HG03280 (cell line): ENCODE measurements at regions not wholly inside any gene's neighbourhood (a gene's known extent, or its start where the extent isn't known, plus 50 kb on each side); places are given as distances from the start of the nearest gene placed in this dataset.

Source experiments
- ATAC-seq: cut with Tn5 transposase; IDR thresholded peaks from one replicate; pipeline ENCODE4 v1.9.1; 2021; ENCODE audit warnings: mild to moderate bottlenecking, moderate library complexity; ENCODE audit not compliant: unreplicated experiment

DNA sequence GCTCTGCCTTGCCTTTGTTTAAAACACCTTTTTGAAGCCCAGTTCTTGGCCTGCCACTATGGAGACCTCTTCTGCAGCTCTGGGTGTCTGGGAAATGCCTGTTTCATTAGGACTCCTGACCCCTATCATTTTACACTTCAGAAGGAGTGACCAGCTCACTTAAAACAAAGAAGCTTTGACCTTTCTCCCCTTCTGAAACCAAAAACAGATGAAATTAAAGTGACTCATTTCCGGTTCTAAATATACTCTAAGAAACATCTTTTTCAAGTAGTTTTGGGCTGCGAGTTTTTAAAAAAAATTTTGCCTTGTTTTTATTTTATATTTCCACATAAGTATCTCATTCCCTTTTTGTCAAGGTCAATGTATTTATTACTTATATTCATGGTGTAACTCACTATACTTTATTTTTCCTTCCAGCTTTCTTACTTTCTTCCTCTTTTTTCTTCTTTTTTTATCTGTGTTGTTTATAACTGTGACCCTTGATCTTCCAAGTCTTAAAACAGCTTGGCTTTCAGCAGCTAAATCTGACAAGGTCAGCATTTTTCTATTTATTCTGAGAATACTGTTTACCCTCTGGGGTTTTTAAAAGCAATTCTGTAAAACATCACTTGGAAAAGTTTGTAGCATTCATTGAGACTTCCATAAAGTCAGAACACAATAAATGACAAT is 672.9 kb downstream of the NR2F1-AS1 start:
- ATAC-seq, result peak; percentile 65

DNA sequence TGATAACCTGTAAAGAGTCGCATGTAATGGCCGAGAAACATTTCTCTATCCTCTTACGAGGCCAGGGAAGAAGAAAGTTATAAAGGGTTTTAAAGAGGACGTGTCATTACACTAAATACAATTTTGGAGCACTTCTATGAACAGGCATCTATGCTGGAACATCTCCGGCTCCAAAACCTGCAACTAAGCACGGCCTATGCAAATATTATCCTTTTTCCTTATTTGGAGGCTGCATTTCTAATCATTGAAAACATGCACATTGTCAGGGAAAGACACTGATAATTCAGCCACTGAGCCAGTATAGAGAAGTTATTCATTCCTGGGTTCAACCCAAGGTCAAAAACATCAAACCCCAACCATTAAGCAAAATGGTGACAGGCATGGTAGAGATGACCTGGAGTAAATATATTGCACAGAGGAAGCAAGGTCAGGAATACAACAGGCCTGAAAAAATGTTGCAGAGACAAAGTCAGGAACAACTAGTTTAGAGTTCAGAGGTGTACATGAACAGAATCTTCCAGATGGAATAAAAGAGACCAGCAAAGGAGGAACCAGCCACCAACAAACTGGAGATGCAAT is 674.1 kb downstream of the NR2F1-AS1 start:
- ATAC-seq, result no peak

DNA sequence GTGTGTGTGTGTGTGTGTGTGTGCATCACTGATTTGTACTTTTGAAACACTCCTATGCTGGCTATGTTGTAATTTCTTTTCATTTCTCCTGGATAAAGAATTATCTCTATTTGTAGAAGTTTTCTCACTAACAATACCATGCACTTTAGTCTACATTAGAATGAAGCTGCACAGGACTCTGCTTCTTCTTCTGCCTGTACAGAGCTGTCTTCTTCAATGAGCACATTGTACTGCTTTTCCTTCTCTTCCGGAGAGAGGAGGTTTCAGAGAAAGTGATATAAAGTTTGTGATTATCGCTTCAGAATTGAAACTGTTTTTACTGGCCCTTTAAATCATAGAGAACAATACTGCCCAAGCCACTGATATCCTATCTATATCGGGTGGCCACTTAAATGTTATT is 677.0 kb downstream of the NR2F1-AS1 start:
- ATAC-seq, result no peak

DNA sequence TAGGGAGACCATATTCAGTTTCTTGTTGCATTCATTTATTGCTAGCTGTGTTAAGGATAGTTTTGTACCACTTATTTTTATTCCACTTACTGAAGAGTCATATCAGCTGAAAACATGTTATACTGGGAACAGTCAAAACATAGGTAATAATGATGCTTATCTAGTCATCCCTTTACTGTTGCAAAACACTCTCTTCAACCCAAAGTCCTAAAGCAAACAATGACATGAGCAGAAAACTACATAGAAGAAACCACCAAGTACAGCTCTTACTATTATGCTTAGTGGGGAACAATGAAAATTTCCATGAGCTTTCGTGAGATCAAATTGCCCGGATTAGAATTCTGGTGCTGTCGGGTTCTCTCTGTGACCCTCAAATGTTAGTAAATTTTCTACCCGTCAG is 681.4 kb downstream of the NR2F1-AS1 start:
- ATAC-seq, result no peak

DNA sequence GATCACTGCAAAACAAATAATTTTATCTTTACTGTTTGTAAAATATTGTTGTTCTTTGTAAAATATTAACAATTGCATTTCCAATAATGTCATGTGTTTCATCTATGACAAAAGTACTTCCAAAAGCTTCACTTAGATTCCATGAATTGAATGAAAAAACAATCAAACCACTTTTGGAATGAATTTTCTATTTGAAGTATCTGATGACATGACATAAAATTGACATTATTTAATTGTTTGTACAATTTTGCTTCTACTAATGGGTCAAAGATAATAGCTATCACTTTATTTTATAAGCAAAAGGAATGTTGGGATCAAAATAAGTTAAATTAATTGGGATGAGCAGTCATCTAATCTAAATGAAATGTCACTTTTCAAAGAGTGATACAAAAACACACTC is 684.3 kb downstream of the NR2F1-AS1 start:
- no peak for ATAC-seq

DNA sequence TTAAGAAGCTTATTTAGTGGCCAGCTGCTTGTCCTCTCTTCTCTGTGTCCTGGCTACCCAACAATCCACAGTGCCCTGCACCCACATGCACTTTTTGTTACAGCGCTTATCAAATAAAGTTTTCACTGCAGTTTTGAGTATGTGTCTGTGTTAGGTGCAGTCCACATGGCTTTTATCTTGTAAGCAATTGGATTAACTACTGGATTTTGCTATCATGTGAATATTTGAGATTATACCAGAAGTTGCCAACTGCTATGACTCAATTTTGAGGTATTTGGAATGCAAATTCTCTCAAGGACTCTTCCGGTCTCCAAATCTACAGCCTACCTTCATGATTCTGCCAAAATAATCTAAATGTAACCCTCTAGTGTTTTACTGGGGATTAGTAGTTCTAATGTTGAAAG is 690.2 kb downstream of the NR2F1-AS1 start:
- ATAC-seq, result no peak

DNA sequence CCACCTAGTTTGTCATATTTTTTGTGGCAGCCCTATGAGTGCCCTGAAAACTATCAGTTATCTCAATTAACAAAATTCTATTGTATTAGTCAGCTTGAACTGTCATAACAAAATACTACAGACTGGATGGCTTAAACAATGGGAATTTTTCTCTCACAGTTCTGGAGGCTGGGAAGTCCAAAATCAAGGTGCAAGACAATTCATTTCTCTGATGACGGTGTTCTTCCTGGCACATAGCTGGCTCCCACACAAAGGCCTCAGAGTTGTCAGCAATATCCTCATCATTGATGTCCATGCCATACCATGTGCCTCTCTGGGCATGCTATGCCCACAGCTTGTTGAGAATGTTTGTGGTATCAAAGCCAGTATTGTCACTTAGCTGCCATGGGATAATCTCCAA is 691.9 kb downstream of the NR2F1-AS1 start:
- no peak for ATAC-seq

DNA sequence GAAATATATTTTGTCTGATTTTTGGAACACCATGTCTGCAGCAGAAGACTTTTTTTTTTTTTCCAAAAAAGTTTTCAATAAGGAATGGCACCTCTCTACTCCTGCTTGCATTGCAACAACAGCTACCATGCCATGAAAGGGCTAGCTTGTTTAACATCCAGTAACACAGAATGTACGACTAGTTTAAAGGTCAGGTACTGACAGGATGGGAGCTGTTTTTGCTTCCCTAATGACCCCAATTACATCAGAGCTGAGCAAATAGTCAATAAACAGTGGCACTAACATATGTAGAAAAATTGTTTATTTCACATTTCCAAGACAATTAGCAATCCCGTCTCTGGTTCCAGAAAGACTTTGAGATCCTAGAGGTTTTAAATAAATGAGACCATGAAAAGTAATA is 693.8 kb downstream of the NR2F1-AS1 start:
- ATAC-seq, result no peak

DNA sequence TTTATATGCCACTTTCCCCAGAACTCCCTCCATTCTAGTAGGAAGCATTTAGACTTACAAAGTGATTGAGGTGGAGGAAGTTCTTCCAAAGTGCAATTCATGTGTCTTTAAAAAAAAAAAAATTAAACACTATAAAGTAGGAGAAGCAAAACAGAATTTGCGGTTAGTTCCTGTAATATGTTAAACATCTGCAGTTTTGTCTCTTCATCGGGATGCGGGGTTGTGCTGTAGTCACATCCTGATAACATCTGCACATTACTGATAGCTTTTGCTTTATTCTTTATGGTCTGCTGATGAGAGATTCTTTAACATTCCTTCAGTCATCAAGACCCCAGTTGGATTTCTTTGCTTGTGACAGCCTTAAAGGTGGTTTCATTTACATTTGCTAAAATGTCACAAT is 694.3 kb downstream of the NR2F1-AS1 start:
- ATAC-seq, result no peak

DNA sequence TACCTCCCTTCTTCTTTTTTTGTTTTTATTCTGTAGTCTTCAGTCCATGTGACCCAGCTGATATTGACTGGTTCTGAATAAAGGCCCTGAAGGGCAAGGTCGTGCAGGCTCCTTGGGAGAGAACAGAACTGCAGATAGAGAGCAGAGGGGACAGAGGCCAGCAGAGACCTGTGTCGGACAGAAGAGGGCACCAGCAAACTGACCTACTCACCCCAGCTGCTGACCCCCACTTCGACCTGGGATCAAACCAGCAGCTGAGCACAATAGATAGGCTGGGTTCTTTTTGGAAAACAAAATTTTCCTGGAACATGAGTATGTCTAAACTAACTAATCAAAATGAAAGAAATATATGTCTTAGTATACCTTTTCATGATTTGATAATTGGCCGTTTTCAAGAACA is 695.1 kb downstream of the NR2F1-AS1 start:
- ATAC-seq, result no peak

DNA sequence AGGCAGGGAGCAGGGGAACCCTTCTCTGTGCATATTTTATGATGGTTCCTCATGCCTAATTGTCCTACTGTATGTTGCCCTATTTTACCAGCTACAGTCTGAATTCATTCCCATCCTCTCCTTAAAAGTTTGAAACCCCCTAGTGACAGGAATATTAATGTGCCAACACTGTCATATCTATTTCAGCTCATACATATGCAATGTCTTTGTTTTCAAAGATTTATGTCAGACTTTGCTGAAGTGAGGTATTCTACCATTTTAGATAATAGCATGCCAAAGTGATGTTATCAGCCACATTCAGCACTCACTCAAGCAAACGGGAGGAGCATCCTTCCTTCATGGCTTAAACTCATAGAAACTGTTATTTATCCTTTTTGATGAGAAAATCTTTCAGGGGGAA is 696.5 kb downstream of the NR2F1-AS1 start:
- no peak for ATAC-seq

DNA sequence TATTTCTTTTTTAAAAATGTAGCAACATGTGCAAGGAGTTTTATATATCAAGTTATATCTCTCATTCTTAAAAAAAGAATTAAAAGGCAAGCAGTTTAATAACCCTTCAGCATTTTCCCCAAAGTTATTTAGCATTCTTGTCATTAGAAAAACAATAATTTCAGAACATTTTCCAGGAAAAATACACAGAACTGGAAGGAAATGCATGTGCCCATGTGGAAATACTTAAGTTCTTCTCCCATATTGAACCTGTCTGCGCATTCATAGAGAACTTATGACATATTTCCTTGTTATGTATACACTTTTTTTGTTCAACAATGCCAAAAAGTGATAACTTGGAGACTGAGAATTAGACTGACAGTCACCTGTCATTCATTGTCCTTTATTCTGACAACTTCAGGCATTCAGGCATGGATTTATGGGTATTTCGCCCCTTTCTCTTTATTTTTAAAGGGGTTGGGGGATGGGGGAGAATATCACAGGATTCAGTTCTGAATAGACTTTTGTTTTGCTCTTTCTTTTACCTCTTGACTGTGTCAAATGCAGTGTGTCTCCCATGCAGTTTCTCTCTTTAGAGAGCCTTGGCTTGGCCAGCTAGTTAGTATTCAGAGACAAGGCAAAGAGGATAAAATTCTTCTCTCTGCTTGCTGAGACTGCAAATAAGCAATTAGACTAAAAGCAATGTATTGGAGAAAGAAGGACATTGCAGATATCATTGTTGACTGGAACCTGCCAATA is 701.0 kb downstream of the NR2F1-AS1 start:
- ATAC-seq, result no peak

DNA sequence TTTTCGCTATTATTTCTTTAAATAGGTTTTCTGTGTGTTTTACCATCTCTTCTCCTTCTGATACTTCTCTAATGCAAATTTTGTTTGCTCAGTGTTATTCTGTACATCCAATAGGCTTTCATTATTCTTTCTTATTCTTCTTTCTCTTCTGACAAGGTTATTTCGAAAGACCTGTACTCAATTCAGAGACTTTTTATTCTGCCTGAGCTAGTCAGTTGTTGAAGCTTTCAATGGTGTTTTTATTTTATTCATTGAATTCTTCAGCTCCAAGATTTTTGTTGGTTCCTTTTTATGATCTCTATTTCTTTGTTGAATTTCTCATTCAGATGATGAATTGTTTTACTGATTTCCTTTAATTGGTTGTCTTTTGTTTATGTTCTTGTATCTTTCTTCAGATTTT is 706.2 kb downstream of the NR2F1-AS1 start:
- ATAC-seq, result no peak

DNA sequence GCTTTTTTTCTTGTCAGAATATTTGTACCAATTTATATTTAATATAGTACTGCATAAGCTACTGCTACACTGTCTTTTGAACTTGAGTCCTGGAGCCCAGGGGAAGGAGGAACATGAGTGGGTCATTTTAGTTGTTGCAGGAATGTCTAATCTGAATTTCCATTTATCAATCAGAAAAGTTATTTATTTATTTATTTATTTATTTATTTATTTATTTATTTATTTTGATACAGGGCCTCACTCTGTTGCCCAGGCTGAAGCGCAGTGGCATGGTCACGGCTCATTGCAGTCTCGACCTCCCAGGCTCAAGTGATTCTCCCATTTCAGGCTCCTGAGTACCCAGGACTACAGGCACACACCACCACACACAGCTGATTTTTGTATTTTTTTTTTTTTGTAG is 712.6 kb downstream of the NR2F1-AS1 start:
- no peak for ATAC-seq

DNA sequence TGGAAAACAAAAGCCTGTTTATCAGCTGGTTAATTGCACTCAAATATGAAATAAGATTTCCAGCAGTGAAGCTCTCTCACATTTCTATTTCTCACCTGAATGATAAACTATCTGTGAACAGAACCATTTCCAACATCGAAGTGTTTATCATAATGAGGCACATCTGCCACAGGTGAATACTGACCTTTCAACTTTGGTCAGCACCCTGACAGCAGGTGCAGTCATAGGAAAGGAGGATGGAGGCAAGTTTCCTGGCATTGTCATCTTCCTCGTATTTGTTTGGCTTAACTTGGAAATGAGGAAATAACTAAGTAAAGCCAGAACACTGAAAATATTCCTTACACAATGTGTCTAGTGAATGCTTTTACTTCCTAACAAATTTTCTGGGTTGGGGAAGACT is 716.4 kb downstream of the NR2F1-AS1 start:
- ATAC-seq, result no peak

DNA sequence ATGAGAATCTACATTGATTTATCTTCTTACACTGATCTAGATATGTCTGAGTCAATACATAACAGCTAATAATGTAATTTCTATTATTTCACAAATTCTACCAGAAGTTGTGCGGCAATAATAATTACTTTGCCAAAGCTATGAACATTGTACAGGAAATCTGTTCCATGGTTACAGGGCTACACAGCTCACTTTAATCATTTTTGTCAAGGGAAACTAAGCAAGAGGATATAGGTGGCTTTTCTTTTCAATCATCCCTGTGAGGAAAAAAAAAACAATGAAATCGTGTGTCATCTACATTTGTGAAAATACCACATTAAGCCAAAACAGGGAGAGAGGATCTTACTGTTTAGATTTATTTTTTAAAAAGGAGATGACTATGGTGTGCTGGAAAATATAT is 717.4 kb downstream of the NR2F1-AS1 start:
- no peak for ATAC-seq

DNA sequence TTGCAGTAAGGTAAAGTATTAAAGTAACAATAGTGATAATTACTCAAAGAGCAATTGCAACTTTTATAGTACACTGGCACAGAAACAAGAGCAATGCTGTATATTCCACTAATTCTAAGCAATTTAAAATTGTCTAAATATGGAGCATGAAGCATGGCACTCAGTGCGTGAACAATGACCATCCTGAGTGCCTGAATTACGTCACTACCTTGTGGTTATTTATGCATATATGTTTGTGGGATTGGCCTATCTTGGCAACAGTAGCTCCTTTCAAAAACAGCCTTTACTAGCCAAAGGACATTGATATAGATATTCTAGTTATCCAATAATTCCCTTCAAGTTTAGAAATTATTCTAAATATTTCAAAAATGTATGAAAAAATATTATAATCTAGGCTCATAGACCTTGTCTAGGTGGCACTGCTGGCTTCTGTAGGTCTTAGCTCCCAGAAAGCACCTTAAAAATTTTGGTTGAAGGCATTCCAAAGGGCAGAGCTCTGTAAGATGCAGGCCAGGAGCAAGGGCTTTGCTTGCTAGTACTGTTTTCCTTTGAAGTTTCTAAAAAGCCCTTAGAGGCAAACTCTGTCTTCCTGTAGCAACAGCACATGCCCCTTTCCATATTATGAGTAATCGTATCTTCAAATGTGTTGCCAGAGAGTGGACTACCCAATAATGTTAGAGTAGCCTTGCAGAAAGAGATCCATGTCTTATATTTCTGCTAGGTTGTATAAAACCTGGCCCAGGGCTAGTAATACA is 719.3 kb downstream of the NR2F1-AS1 start:
- no peak for ATAC-seq

DNA sequence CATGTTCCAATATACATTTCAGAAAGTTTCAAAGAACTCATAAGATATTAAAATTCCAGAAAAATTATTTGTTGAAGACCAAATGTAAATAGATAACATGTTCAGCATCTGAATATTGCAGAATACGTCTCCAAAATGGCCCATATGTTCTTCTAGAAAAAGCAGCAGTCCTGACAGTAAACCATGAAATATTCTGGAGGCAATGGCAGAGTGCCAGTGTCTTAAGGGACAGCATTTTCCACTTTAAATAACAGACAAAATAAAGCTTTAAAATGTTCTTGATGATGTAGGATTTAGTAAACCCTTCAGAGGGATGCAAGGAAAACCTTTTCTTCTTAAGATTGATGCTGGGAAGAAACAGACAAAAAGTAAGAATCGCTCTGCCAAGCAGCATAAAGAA is 721.0 kb downstream of the NR2F1-AS1 start:
- no peak for ATAC-seq

DNA sequence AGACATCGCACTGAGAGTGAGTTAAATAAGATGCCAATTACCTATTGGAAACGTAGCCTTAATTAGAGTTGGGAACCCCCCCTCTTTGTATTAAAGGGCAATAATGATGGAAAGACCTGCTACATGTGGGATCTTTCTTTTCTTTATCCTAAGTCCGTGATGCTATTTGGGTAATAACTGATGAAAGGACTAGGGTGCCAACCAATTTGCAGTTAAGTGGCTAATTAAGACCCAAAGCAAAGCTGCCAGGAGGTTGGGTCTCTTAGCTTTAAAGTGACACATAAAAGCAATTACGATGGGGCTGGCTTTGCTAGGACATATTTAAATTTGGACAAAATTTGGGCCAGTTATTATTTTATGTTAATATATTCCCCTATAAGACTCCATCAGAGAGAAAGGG is 728.8 kb downstream of the NR2F1-AS1 start:
- no peak for ATAC-seq

DNA sequence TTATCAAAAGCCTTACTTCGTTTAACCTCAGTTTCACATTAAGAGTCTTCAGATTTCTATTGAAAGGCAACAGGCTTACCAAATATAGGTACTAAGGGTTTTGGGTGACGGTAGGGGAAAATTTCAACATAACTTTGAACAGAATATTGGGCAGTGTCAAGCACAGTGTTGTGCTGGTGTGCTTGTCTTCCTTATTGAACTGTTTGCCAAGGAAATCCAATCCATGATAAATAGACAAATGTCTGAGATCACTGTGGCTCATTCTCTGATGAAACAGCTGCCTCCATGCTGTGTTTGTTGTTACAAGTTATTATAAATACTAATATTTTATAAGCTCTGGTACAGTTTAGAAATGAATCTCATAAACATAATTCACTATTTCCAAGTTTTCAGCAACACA is 730.1 kb downstream of the NR2F1-AS1 start:
- no peak for ATAC-seq

DNA sequence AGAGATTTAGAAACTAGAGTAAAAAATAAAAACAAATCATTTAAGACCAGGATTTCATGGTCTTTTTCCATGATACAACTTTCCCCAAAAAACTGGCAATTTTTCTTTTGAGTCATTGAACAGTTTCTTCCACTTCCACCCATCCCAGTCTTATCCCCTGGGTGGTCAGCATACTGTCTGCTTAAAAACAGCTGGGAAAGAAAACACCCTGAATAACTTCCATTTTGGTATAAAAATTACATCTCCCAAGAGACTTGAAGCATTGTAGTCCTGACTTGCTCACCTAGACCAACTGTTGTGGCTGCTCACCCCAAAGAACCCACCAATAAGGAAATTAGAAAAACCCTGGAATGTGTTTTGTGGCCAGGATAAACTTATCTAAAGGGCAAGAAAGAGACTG is 731.3 kb downstream of the NR2F1-AS1 start:
- ATAC-seq, result no peak
